Osteoblast (primary cell): ENCODE measurements at regions not wholly inside any gene's neighbourhood (a gene's known extent, or its start where the extent isn't known, plus 50 kb on each side); places are given as distances from the start of the nearest gene placed in this dataset.

Experiments
- DNase-seq: peaks from one replicate; pipeline ENCODE4 v3.0.0; 2011; ENCODE audit warnings: low spot score, mixed read lengths; ENCODE audit not compliant: insufficient read length; ENCODE audit errors: missing footprints
- H2AFZ ChIP-seq: 2 replicates; pipeline ENCODE4 v1.6.0; 2011; ENCODE audit warnings: mild to moderate bottlenecking, low read length
- H3K27ac ChIP-seq: 2 replicates; pipeline ENCODE4 v1.5.1; 2011; ENCODE audit warnings: mild to moderate bottlenecking, low read depth, low read length, moderate library complexity
- H3K27me3 ChIP-seq: 2 replicates; pipeline ENCODE4 v1.6.0; 2012; ENCODE audit warnings: mild to moderate bottlenecking, control low read depth, inconsistent platforms, low read length, moderate library complexity; ENCODE audit not compliant: insufficient read depth
- H3K36me3 ChIP-seq: 2 replicates; pipeline ENCODE4 v1.5.1; 2011; ENCODE audit warnings: mild to moderate bottlenecking, low read length, control low read depth, moderate library complexity; ENCODE audit not compliant: insufficient read depth
- H3K4me1 ChIP-seq: 2 replicates; pipeline ENCODE4 v1.5.1; 2011; ENCODE audit warnings: mild to moderate bottlenecking, low read length, control low read depth, moderate library complexity; ENCODE audit not compliant: insufficient read depth
- H3K4me2 ChIP-seq: 2 replicates; pipeline ENCODE4 v1.6.0; 2011; ENCODE audit warnings: mild to moderate bottlenecking, low read length; ENCODE audit not compliant: insufficient read depth
- H3K4me3 ChIP-seq: fragments of 200-600 bp; sonication (generic); 3 replicates; pipeline ENCODE4 v1.5.1; 2012; ENCODE audit warnings: mild to moderate bottlenecking, low read length, inconsistent platforms; ENCODE audit not compliant: insufficient read depth
- H3K79me2 ChIP-seq: 2 replicates; pipeline ENCODE4 v1.6.0; 2012; ENCODE audit warnings: mild to moderate bottlenecking, low read length, control low read depth, inconsistent platforms; ENCODE audit not compliant: insufficient read depth
- H3K9me3 ChIP-seq: 2 replicates; pipeline ENCODE4 v1.5.1; 2011; ENCODE audit warnings: low read depth, low read length, control low read depth
- H4K20me1 ChIP-seq: 2 replicates; pipeline ENCODE4 v1.6.0; 2012; ENCODE audit warnings: mild to moderate bottlenecking, low read length, control low read depth; ENCODE audit not compliant: insufficient read depth
- TF ChIP-seq, protein P1 (sequence below): IDR thresholded peaks from 2 replicates; pipeline ENCODE4 v1.5.1; 2011; ENCODE audit warnings: mild to moderate bottlenecking, low read depth, low read length, moderate library complexity; ENCODE audit errors: extremely low read depth

DNA sequence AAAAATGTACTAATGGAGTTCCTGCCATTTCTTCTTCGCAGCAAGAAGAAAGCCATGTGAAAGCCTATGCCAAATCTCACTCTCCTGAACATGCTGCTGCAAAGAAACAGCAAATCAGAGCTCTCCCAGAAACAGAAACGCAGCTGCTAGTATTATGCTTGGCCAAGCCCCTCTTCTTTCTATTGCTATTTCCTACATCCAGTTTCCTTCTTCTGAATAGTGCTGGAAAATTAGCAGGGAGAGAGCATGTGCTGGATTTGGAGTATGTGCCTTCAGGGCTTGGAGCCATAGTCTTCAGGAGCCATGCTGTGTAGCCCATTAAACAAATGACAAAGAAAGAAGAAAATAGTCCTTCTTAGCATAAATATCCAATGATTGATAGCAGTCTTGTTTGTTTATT is 852.0 kb upstream of the PHF14 start:
- Histone ChIP-seq H3K36me3 (no peaks in the 10 kb centered on the region), H3K27me3 (no peaks in the 10 kb centered on the region), H3K4me1 (no peaks in the 10 kb centered on the region), H2AFZ (no peak overlapping the region), H3K4me2 (no peak overlapping the region), H3K27ac (no peak overlapping the region), H4K20me1 (no peaks in the 10 kb centered on the region), H3K79me2 (no peaks in the 10 kb centered on the region), H3K4me3 (no peak overlapping the region), H3K9me3 (peaks cover 5% of the 10 kb centered on the region)
- no peak for DNase-seq
- TF ChIP-seq, protein P1, sequence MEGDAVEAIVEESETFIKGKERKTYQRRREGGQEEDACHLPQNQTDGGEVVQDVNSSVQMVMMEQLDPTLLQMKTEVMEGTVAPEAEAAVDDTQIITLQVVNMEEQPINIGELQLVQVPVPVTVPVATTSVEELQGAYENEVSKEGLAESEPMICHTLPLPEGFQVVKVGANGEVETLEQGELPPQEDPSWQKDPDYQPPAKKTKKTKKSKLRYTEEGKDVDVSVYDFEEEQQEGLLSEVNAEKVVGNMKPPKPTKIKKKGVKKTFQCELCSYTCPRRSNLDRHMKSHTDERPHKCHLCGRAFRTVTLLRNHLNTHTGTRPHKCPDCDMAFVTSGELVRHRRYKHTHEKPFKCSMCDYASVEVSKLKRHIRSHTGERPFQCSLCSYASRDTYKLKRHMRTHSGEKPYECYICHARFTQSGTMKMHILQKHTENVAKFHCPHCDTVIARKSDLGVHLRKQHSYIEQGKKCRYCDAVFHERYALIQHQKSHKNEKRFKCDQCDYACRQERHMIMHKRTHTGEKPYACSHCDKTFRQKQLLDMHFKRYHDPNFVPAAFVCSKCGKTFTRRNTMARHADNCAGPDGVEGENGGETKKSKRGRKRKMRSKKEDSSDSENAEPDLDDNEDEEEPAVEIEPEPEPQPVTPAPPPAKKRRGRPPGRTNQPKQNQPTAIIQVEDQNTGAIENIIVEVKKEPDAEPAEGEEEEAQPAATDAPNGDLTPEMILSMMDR, result no peak

- no peaks in the 10 kb centered on the region for H3K4me1 ChIP-seq
- no peaks in the 10 kb centered on the region for H4K20me1 ChIP-seq
- H3K4me3 ChIP-seq, result no peak overlapping the region
- H3K9me3 ChIP-seq, result peaks cover 5% of the 10 kb centered on the region
- H2AFZ ChIP-seq, result no peak overlapping the region
- TF ChIP-seq, protein P1, result no peak
- H3K4me2 ChIP-seq, result no peak overlapping the region
- H3K27me3 ChIP-seq, result no peaks in the 10 kb centered on the region
- H3K27ac ChIP-seq, result no peak overlapping the region
- no peak for DNase-seq
- no peaks in the 10 kb centered on the region for H3K36me3 ChIP-seq
- H3K79me2 ChIP-seq, result no peaks in the 10 kb centered on the region
Observed at GRCh38 chr7:10122551-10123100, 851.0 kb upstream of the PHF14 start.

DNA sequence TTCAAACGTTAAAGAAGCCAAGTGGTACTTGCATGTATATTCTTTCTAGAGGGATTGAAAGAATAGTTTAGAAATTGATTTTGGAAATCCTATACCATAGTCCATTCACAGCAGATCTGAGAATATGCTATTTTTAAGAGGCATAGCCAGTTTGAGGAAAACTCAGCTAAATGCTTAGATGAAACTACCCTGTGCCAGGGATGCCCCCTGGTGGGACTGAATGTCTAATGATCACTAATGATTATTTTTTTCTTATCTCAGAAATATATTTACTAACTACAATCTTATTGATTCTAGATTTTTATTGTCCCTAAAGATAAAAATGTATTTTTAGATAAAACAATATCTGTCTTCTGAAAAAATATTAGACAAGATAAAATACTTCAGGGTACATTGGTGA is 844.9 kb upstream of the PHF14 start:
- no peaks in the 10 kb centered on the region for H3K4me1 ChIP-seq
- H3K36me3 ChIP-seq, result no peaks in the 10 kb centered on the region
- no peaks in the 10 kb centered on the region for H3K79me2 ChIP-seq
- H3K27ac ChIP-seq, result no peak overlapping the region
- no peak for DNase-seq
- H3K4me2 ChIP-seq, result no peak overlapping the region
- H3K27me3 ChIP-seq, result no peaks in the 10 kb centered on the region
- no peak overlapping the region for H2AFZ ChIP-seq
- no peaks in the 10 kb centered on the region for H4K20me1 ChIP-seq
- H3K9me3 ChIP-seq, result peaks cover 4% of the 10 kb centered on the region
- TF ChIP-seq, protein P1, result no peak
- no peak overlapping the region for H3K4me3 ChIP-seq

GRCh38 chr7:10138087-10138854 is 835.4 kb upstream of the PHF14 start:
- Histone ChIP-seq H2AFZ (no peak overlapping the region), H3K9me3 (peaks cover 4% of the 10 kb centered on the region), H3K4me2 (no peak overlapping the region), H3K4me3 (no peak overlapping the region), H3K79me2 (no peaks in the 10 kb centered on the region), H3K27ac (no peak overlapping the region), H3K4me1 (no peaks in the 10 kb centered on the region), H4K20me1 (no peaks in the 10 kb centered on the region), H3K36me3 (no peaks in the 10 kb centered on the region), H3K27me3 (no peaks in the 10 kb centered on the region)
- TF ChIP-seq, protein P1, result no peak
- DNase-seq, result no peak
